ENCODE measurements at regions not wholly inside any gene's neighbourhood (a gene's known extent, or its start where the extent isn't known, plus 50 kb on each side); places are given as distances from the start of the nearest gene placed in this dataset.

DNA sequence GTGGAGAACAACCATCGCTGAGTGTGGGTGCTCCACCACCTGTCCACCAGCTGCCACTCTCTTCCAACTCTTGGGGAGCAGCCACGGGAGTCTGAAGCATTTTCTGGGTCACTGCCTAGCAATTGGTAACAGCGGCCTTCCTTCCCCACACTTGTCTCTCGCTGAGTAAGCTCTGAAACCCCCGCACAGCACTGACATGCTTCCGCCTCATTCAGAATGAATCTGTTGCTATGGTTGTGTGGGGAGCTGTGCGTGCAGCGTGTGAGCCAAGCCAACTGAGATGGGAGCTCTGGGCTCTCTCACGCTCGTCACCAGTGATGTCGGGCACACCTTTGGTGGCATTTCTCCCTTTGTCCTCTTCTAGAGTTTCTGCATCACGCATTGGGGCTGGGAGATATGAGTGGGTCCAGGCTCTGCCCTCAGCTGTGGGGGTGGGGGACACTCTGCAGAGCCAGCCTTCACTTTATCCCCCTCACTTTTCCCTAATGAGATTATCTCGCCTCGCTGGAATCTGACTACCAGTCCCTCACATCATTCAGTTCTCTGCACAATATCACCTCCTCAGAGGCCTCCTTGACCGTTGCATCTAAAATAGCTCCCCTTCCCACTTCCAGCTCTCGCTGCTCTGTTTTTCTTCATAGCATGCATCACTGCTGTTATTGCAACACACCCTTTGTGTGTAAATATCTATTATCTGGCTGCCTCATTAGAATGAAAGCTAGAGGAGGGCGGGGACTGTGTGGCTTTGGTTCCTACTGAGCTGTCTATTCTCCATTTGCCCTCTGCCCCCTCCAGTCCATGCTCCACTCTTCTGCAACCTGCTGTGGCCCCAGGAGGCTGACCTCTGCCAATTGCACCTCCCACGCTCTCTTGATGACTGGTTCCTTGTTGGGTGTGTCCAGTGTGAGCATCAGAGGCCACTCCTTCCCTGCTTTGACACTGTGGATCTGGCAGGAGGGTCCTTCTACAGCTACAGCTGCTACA is 569.9 kb upstream of the CADM1 start:
- DNase-seq (ENCODE audit: low read depth) = no peak

DNA sequence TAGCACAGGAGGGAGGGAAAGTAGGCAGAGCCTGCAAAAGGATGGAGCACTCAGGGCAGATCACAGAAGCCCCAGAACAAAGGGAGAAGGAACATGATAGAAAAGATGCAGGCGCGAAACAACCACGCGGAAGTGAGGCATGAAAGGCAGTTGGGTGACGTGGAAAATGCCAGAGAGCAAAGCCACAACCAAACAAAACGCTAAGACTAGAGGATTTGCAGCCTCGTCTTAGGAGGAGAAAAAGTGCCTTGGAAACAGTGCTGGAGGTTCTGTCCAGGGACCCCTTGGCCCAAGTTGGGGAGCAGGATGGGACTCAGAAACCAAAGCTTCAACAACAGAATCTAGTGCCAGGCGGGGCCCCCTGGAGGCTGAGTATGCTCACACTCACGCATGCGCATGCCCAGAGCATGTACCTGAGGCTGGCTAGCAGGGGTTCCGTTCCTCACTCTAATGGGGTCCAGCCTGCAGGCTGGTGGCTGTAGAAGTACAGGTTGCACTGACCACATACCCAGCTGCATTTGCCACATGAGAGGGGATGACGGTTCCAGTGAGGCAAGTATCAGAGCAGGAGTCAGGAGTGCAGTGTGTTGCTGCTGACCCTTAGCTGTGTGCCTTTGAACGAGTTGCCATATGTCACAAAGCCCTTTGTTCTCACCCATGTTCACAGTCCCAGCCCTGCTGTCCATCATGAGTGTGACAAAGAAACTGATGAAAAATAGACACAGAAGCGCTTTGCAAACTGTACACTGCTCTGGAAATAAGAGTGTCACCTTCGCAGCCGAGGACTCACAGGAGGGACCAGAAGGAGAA is 568.6 kb upstream of the CADM1 start:
- DNase-seq (ENCODE audit: low read depth) = no peak

DNA sequence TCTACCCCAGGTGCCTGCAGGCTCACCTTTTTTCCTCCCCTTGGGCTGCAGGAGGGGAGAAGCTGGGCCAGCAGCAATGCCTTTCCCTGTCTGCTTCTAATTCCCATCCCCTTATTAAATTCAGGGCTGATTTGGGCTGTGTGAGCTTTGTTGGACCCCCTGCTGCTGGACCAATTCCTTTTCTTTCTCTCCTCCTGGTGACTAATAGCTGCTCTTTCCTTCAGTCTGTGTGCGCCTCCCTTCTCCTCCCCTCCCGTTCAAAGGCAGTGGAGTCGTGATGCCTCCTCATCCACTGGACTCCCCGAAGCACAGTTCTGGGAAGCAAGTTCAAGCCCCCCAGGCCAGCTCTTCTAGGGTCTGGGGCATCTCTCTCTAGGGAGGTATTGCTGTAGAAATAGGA is 567.9 kb upstream of the CADM1 start:
- no peak for DNase-seq (ENCODE audit: low read depth)

DNA sequence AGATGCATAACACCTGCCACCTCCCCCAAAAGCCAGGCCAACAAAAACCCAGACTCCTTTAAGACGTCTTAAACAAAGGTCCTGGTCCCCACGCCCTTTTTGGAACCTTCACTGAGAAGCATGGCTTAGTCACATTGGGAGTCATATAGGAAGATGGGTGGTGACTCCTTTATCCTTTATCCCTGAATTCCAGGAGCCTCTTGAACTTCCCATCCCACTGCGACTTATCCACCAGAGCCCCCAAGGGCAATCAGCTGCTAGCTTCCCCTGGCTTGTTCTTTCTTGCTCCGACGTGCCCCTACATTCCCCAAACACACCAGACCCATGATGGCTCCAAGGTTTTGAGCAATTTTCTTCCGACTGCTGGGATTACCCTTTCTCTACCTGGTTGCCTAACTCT is 567.0 kb upstream of the CADM1 start:
- DNase-seq (ENCODE audit: low read depth) = no peak

DNA sequence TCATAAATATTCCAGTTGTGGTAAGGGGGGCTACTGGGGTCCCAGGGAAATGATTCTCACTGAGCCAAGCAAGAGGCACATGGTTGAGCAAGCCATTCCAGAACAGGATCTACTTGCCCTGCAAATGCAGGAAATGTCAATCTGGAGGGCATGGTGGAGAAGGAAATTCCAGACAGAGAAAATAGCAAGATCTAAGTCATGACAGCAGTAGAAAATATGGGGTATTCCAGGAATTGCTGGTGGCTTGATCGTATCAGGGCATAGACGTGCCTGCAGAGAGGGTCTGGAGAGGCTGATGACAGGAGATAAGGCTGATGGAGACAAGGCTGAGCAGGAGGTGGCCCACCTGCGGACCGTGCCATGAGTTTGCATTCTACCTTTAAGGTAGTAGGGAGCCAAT is 566.3 kb upstream of the CADM1 start:
- no peak for DNase-seq (ENCODE audit: low read depth)

DNA sequence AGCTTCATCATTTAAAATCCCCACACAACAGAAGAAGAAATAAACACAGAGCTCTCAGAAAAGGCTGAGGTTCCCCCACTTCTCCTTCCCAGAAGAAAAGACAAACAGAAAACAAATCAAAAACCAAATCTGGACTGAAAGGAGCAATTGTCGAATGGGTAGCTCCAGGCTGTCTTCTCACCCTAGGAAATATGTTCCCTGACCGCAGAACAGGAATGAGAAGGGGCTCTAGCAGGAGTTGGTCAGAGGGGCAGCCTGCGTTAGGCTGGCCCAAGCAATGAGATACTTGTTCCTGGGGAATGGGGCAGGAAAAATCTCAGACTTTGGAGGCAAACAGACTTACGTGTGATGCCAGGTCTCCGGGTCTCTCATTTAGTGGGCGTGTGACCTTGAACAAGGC is 562.6 kb upstream of the CADM1 start:
- DNase-seq (ENCODE audit: low read depth) = no peak

DNA sequence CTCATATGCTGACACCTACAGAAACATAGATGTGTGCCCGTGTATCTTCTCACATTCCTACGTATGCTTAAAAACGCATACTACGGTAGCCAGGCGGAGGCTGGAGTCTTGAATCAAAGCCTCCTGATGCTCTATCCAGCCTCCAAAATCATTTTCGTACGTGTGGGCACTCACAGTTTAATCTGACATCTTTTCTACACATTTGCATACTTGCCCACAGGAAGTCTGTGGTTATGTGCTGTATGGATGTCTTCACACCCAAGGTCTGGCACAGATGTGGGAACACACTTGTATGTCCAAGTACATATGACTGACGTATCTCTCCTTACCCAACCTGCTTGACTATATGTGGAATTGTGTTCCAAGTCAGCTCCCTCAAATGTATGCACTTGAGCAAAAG is 561.8 kb upstream of the CADM1 start:
- no peak for DNase-seq (ENCODE audit: low read depth)

DNA sequence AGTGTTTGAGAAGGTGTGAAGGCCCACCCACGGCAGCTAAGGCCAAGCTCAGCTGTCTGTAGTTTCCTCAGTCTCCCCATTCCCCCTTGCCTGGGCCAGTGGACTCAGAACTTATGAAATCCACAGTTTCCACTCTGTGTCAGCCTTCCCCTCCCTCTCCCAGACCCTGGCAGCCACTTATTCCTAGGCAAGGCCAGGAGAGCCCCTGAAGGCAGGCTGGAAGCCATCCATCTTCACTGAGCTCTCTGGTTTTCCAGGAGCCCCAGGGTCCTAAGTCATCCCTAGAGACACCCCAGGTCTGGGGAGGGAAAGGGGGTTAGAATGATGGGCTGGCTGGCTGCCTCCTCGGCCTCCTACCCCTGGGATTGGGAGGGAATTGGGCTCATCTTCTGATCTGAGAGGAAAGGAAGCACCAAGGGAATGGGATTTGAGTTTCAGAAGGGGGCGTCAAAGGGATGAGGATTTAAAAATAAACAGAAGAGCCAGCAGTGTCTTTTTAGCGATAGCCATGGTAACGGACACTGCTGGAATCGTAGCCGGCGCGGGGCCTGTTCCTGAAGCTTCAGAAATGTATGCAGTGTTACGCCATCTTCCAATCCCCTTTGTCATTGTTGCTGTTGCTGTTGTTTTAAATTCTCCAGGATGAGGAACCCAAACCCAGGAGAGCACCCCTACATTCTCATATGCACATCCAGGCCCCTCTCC is 561.1 kb upstream of the CADM1 start:
- DNase-seq (ENCODE audit: low read depth) = no peak

DNA sequence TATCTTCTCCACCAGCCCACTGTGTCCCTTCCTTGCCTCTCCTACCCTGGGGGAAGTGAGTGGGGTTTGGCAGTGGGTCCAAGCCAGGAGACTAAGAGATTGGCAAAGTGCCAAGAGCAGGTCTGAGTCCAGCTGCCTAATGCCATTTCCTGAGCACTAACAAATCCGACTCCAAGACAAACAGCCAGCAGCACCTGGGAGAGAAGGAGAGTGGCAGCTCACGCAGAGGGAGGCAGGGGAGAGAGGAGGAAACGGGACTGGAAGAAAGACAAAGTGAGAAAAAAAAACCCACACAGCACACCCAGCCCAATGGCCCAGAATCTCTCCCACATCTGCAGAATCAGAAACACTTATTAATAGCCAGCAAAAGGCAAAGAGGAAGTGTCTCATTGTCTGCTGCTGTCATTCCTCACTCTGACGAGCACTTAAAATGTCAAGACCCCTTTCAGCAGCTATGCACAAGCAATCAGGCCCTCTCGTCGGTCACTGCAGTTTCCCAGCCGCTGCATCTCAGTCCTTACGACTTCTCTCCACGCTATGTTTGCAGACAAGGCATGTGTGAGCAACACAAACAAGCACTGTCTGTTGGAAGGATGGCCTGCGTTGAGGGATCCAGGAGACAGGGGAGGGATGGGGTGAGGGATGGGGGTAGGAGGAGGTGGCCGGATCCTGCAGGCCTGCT is 558.4 kb upstream of the CADM1 start:
- no peak for DNase-seq (ENCODE audit: low read depth)

DNA sequence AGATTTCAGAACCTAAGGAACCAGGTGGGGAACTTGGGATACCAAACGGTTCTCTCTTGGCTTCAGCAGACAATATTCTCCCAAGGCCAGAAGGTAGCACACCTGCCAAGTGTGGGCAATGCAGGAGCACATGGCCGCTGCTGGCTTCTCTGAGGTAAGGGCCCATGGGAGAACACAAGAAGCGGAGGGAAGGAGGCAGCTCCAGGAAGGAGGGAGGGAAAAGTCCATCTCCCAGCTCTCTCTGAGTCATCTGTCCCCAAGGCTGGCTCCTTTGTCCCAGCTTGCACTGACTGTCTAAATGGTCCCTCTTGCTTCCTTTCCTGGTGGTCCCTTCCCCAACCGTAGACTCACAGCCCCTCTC is 557.9 kb upstream of the CADM1 start:
- no peak for DNase-seq (ENCODE audit: low read depth)

DNA sequence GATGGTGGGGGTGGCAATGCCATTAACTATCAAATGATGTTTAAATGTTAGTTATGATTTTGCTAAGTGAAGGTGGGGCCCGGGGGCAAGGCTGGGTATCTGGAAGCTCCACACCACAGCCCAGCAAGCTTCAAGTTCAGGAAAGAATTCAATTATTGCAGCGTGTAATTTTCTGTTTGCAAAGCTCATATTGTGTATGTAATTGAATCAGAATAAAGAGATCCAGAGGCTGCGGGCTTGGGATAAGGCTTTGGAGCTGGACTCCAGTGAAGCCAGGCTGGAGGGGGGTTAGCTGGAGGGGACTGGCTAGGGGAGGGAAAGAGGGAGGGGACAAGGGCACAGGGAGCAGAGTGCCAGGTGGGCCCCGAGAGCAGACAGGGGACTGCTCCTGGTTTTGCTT is 557.1 kb upstream of the CADM1 start:
- DNase-seq (ENCODE audit: low read depth) = no peak

DNA sequence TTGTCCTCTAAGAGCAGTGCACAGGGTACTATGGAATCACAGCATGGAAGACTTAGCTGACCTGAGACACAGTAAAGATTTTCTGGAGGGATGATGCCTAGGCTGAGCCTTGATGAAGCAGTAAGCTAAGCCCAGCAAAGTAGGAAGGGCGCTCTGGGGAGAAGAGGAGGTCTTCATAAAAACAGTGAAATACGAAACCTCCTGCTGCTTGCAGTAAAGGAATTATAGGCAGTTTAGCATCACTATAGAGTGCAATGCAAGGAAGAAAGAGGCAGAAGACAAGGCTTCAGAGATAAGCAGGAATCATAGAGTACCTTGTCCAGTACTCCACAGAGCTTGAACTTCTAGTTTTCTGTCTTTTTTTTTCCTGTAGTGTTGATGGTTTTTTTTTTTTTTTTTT is 555.7 kb upstream of the CADM1 start:
- no peak for DNase-seq (ENCODE audit: low read depth)

DNA sequence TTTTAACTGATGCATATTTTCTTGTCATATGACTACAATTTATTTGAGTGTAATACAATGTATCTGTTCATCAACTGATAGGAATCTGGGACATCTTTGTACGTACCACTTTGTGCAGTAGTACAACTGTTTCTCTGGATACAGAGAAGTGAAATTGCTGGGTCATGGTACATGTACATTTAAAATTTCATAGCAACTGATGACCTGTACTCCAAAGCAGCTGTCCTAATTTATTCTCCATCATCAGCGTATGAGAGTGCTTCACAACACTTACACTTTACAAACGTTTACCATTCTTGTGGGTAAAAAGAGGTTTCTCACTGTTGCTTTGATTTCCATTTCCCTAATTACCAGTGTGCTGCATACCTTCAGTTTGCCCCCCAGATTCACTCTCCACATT is 552.8 kb upstream of the CADM1 start:
- no peak for DNase-seq (ENCODE audit: low read depth)

DNA sequence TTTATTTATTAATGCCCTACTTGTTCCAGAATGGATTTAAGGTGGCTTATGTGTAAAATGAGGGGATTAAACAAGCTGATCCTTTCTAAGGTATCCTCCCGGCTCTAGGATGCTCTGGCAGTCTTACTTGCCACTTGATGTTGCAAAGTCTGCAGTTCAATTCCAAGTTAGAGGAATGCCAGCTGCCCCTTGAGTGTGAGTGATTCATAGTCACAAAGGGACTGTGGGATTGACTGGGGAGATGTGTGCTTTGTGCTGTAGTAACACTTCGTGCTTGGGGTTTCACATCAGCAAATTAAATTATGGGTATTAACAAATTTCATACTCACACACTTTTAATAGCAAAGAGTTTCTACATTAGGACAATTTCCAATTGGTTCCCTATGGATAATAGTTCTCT is 550.8 kb upstream of the CADM1 start:
- DNase-seq (ENCODE audit: low read depth) = no peak

DNA sequence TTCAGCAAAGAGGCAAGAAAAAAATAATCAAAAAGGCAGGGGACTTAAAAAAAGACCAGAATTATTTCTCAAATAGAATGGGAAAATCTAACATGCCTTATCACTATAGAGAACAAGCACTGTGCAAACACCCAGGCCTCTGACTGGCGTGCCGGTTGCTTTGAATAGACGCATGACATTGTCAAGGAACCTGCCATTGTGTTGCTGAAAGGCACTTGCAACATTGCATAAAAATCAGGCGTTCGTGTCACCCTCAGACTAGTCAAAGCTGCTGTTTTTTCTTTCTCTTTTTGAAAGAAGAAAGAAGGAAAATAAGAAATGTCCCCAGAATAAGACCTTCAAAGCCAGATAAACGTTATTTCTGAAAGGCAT is 549.3 kb upstream of the CADM1 start:
- DNase-seq (ENCODE audit: low read depth) = no peak

DNA sequence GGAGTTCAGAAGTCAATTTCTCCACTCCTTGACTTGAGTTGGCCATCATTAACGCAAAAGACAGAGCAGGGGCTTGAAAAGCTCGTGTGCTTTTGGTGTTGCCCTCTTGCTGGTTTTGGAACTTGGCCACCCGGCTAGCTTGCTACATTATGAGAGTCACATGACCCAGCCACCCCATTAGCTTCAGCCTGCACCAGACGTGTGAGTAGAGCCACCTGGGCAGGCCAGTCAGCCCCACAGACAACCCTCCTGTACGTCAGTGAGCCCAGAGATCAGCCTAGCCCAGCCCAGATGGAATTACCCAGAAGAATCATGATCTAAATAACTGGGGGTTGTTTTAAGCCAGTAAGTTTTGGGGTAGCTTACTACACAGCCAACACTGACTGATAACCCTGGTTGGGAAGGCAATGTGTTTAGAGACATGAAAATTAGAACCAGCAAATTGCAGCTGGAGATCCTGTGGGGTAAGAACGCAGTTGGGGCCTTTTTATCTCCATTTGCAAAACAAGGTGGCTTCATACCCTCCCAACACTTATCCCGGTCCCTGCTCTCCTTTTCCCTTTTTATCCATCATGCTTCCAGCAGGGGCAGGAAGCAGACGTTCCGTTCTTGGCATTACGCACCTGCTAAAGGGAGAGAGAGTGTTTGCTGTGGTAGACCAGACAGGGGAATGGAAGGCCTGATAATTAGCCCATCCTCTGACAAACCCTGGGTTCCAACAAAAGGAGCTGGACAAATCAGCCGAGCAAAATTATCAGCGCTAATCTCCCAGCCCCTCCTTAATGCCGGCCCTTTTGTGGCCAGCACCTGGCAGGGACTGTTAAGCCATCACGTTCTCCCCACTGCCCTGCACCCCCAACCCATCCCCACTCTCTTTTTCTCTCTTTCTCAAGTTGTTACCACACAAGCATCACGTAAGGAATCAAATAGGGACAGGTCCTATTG is 548.7 kb upstream of the CADM1 start:
- no peak for DNase-seq (ENCODE audit: low read depth)

DNA sequence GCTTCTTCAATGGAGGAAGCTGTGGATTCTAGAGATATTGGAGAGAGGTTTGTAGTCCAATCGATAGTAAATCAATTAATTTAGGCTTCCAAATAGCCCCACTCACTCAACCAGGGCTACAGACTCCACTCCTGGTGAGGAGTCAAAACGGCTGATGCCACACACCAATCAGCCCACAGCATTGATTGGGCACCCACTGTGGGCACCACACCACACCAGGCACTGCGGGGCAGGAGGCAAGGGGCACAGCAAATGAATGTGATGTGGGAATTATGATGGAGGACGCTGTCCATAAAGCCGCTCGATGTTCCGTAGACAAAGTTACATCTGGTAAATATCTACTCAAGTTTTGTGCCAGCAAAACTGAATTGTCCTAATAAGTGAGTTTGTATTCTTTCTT is 547.3 kb upstream of the CADM1 start:
- no peak for DNase-seq (ENCODE audit: low read depth)

DNA sequence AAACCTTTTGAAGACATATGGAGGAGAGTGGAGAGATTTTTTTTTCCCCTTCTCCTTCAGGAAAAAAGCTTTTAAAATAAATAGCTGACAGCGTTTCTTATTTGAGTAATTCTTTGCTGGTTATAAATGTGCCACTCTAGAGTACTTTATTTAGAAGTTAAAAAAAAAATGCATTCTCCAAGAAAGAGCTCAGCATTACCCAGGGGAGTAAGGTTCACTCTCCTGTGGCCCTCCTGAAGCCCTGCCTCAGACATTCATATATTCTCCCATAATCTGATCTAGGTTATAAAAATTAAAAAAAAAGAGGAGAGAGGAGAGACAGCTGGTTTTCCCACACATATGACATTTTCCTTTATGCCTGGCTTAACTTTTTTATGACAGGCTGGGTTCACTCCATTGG is 545.2 kb upstream of the CADM1 start:
- no peak for DNase-seq (ENCODE audit: low read depth)

DNA sequence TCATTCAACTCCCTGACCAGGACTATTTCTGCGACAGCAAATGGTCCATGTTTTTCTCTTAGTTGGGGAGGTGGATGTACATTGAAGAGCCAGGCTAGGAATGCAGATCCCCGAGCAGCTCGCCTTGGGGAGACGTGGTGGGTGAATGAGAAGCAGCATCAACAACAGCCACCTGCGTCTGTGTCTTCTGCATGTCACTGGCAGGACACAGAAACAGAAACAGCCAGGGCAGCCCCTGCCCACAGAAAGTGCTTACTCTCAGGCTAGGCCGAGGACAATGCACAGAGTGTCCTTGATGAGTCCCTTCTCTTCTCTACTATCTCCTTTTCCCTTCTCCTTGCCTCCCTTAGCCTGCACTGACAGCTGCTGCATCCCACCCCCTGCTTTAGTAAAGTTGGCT is 541.9 kb upstream of the CADM1 start:
- DNase-seq (ENCODE audit: low read depth) = no peak

DNA sequence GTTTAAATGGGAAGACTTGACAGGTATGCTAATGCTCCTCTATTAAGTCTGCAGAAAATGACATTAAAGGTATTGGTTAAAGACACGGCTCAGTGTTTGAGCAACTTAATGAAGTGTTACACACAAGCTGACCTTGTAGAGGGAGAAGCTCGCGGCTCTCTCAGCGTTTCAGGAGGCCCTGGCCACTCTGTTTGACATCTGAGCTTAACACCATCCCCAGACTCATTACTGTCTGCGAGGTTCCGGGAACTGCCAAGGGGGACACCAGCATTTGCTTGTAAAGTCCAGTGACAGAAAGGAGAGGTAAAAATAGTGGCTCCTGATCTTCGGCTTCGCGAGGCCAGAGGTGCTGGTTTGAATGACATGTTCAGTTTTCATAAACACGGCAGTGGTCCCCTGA is 540.7 kb upstream of the CADM1 start:
- DNase-seq (ENCODE audit: low read depth) = no peak

DNA sequence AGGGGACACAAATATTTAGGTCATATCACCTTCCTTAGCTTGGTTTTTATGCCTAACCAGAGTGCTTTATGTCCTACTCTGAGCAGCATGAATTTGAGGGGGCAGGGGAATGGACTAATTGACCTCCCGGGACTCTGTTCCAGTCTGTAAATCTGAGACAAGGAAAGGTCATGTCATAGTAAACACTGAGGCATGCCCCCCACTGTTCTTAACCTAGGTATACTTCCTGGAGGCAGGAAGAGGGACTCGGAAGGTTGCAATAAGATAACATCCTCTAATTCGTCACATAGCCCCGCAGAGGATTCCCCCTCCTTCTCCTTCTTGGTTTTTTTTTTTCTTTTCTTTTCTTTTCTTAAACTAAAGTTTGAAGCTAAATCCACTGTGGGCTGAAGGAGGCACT is 540.3 kb upstream of the CADM1 start:
- no peak for DNase-seq (ENCODE audit: low read depth)
